ENCODE measurements at regions not wholly inside any gene's neighbourhood (a gene's known extent, or its start where the extent isn't known, plus 50 kb on each side); places are given as distances from the start of the nearest gene placed in this dataset.

GRCh38 chrX:8413279-8413678, 51.4 kb upstream of the VCX3B start:
- DNase-seq (ENCODE audit: low read depth, low spot score) = no peak
- Histone ChIP-seq H3K4me1 (ENCODE audit: insufficient read depth, insufficient read length) (no peaks in the 10 kb centered on the region), H3K36me3 (ENCODE audit: insufficient read depth, insufficient read length, low read length) (no peaks in the 10 kb centered on the region), H3K4me3 (ENCODE audit: insufficient read length, low read depth) (no peak overlapping the region), H3K9me3 (ENCODE audit: insufficient read depth, low read length) (no peaks in the 10 kb centered on the region), H3K9ac (ENCODE audit: insufficient read length, low read depth) (no peak overlapping the region), H3K27me3 (ENCODE audit: insufficient read depth, insufficient read length) (no peaks in the 10 kb centered on the region)
- TF ChIP-seq ZNF274 (IDR thresholded peaks at IDR 0.05; ENCODE audit: low read depth, low read length) = no peak
- no peak for TF ChIP-seq SUZ12 (IDR thresholded peaks at IDR 0.05; ENCODE audit: extremely low read depth, insufficient read depth, insufficient read length)
- no peak for TF ChIP-seq YY1 (IDR thresholded peaks at IDR 0.05; ENCODE audit: insufficient read depth, insufficient read length)

All from NT2/D1 (cell line).